HG03342 (cell line): ENCODE measurements at regions not wholly inside any gene's neighbourhood (a gene's known extent, or its start where the extent isn't known, plus 50 kb on each side); places are given as distances from the start of the nearest gene placed in this dataset.
"Not testable (repeated sequence)": the region's sequence is repeated elsewhere in the genome, so short reads cannot be mapped to it uniquely, and the experiment has no call there.

Experiments used
- ATAC-seq: cut with Tn5 transposase; IDR thresholded peaks from one replicate; pipeline ENCODE4 v1.9.1; 2021; ENCODE audit warnings: mild to moderate bottlenecking, moderate library complexity; ENCODE audit not compliant: unreplicated experiment

- ATAC-seq = no peak
Measured at GRCh38 chr2:128414351-128414750, 95.7 kb upstream of the HS6ST1 start.

GRCh38 chr2:128414946-128415778 is 96.5 kb upstream of the HS6ST1 start:
- no peak for ATAC-seq

GRCh38 chr2:128415779-128416061 is 97.1 kb upstream of the HS6ST1 start:
- no peak for ATAC-seq

- no peak for ATAC-seq
Measured at GRCh38 chr2:128416109-128416785, 97.6 kb upstream of the HS6ST1 start.

GRCh38 chr2:128416806-128417205 is 98.1 kb upstream of the HS6ST1 start:
- no peak for ATAC-seq

- ATAC-seq = not testable (repeated sequence)
Measured at GRCh38 chr2:128417264-128417663, 98.6 kb upstream of the HS6ST1 start.

GRCh38 chr2:128420131-128420530 is 101.5 kb upstream of the HS6ST1 start:
- ATAC-seq = no peak

- no peak for ATAC-seq
Measured at GRCh38 chr2:128420776-128421175, 102.1 kb upstream of the HS6ST1 start.

- ATAC-seq = no peak
Measured at GRCh38 chr2:128421286-128421685, 102.6 kb upstream of the HS6ST1 start.

- ATAC-seq = no peak
Measured at GRCh38 chr2:128421861-128422311, 103.2 kb upstream of the HS6ST1 start.

GRCh38 chr2:128422571-128422970 is 103.9 kb upstream of the HS6ST1 start:
- ATAC-seq = no peak

- ATAC-seq = no peak
Measured at GRCh38 chr2:128423788-128424165, 105.1 kb upstream of the HS6ST1 start.

GRCh38 chr2:128424406-128425171 is 105.9 kb upstream of the HS6ST1 start:
- ATAC-seq = no peak

GRCh38 chr2:128425216-128425615 is 106.5 kb upstream of the HS6ST1 start:
- no peak for ATAC-seq

- ATAC-seq = no peak
Measured at GRCh38 chr2:128425731-128426620, 107.3 kb upstream of the HS6ST1 start.

- no peak for ATAC-seq
Measured at GRCh38 chr2:128427413-128427755, 108.7 kb upstream of the HS6ST1 start.

- no peak for ATAC-seq
Measured at GRCh38 chr2:128428415-128428814, 109.7 kb upstream of the HS6ST1 start.

GRCh38 chr2:128432423-128432822 is 113.8 kb upstream of the HS6ST1 start:
- no peak for ATAC-seq

GRCh38 chr2:128433911-128434550 is 115.4 kb upstream of the HS6ST1 start:
- ATAC-seq = no peak
